ENCODE measurements at regions not wholly inside any gene's neighbourhood (a gene's known extent, or its start where the extent isn't known, plus 50 kb on each side); places are given as distances from the start of the nearest gene placed in this dataset.

GRCh38 chr13:111920306-111920931, 146.5 kb upstream of the SOX1 start:
- no peak overlapping the region for H3K27ac ChIP-seq
- no peak for ATAC-seq
- H3K27me3 ChIP-seq (ENCODE audit: low read depth), result peaks cover 31% of the 10 kb centered on the region
- no peaks in the 10 kb centered on the region for H3K9me3 ChIP-seq
- intact Hi-C loops (cut with DNase I), result no loop called here
- TF ChIP-seq, protein P1, sequence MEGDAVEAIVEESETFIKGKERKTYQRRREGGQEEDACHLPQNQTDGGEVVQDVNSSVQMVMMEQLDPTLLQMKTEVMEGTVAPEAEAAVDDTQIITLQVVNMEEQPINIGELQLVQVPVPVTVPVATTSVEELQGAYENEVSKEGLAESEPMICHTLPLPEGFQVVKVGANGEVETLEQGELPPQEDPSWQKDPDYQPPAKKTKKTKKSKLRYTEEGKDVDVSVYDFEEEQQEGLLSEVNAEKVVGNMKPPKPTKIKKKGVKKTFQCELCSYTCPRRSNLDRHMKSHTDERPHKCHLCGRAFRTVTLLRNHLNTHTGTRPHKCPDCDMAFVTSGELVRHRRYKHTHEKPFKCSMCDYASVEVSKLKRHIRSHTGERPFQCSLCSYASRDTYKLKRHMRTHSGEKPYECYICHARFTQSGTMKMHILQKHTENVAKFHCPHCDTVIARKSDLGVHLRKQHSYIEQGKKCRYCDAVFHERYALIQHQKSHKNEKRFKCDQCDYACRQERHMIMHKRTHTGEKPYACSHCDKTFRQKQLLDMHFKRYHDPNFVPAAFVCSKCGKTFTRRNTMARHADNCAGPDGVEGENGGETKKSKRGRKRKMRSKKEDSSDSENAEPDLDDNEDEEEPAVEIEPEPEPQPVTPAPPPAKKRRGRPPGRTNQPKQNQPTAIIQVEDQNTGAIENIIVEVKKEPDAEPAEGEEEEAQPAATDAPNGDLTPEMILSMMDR (IDR thresholded peaks at IDR 0.05), result no peak
- H3K4me3 ChIP-seq, result no peak overlapping the region
- DNase-seq, result no peak
- no peaks in the 10 kb centered on the region for H3K4me1 ChIP-seq
- no peaks in the 10 kb centered on the region for H3K36me3 ChIP-seq

DNA sequence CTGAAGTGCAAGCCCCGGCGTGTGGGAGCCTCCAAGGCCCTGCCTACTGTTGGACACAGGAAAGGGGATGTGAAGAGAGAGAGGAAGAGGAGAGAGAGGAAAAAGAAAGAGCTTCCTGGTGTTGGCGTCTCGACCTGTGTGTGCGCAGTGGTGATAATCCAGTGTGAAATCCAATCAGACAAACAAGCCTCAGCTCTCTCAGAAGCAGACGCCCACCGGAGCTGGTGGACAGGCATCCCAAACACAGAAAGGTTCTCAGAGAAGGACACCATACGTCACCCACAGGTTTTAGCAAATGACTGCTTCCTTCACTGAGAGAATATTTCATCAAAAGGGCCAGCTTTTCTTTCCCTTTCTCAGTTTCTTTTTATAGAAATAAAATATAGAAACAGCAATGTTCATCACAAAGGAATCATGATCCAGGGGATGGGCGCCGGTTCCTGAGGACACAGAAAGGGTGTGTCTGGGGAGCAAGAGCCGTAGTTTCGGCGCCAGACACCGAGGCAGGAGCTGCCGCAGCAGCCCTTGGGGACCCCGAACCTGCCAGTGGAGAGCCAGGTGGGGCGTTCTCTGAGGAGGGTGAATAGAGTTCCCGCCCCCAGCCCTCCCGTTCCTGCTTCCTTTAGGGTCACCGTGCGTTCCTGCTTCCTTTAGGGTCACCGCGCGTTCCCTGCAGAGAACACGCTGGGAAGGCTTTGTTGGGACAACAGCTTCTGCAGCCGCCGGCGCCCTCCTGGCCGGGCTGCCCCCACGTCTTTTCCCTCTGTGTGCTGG, 145.8 kb upstream of the SOX1 start:
- no peaks in the 10 kb centered on the region for H3K36me3 ChIP-seq
- H3K27me3 ChIP-seq (ENCODE audit: low read depth), result peaks cover 31% of the 10 kb centered on the region
- no peaks in the 10 kb centered on the region for H3K4me1 ChIP-seq
- H3K9me3 ChIP-seq, result no peaks in the 10 kb centered on the region
- no peak overlapping the region for H3K27ac ChIP-seq
- ATAC-seq (no peak), DNase-seq (no peak)
- TF ChIP-seq, protein P1 (IDR thresholded peaks at IDR 0.05), result no peak
- no peak overlapping the region for H3K4me3 ChIP-seq
- intact Hi-C loops (cut with DNase I), result no loop called here

- H3K27ac ChIP-seq, result no peak overlapping the region
- no peaks in the 10 kb centered on the region for H3K36me3 ChIP-seq
- H3K27me3 ChIP-seq (ENCODE audit: low read depth), result peaks cover 38% of the 10 kb centered on the region
- H3K9me3 ChIP-seq, result no peaks in the 10 kb centered on the region
- intact Hi-C loops (cut with DNase I), result no loop called here
- H3K4me1 ChIP-seq, result no peaks in the 10 kb centered on the region
- TF ChIP-seq, protein P1 (IDR thresholded peaks at IDR 0.05), result no peak
- no peak for ATAC-seq
- no peak overlapping the region for H3K4me3 ChIP-seq
- DNase-seq, result no peak
These were observed 144.9 kb upstream of the SOX1 start for GRCh38 chr13:111922086-111922485.

DNA sequence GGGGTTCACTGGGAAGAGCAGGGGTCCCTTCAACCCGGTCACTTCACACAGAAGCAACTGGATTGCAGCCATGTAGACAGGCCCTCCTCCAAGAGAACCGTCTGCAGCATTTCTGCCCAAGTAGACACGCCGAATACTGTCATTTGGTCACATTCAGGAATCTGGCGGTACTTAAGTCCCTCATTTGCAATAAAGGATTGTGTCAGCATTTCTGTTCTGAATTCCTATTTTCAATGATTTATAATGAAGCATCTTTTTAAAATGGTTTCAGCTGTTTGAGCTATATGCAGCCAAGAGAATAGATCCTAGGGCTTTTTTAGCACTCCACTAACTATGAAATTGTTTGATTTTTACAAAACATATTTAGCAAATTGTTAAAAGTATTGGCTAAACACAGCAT, 143.5 kb upstream of the SOX1 start:
- Histone ChIP-seq H3K27ac (no peak overlapping the region), H3K4me3 (no peak overlapping the region), H3K27me3 (ENCODE audit: low read depth) (peaks cover 31% of the 10 kb centered on the region), H3K4me1 (no peaks in the 10 kb centered on the region), H3K36me3 (no peaks in the 10 kb centered on the region), H3K9me3 (no peaks in the 10 kb centered on the region)
- ATAC-seq (no peak), DNase-seq (no peak)
- TF ChIP-seq, protein P1 (IDR thresholded peaks at IDR 0.05), result no peak
- intact Hi-C loops (cut with DNase I), result no loop called here

GRCh38 chr13:111923991-111924677, 142.8 kb upstream of the SOX1 start:
- H3K27me3 ChIP-seq (ENCODE audit: low read depth), result peaks cover 31% of the 10 kb centered on the region
- DNase-seq (no peak), ATAC-seq (no peak)
- TF ChIP-seq, protein P1 (IDR thresholded peaks at IDR 0.05), result no peak
- no peak overlapping the region for H3K27ac ChIP-seq
- no peaks in the 10 kb centered on the region for H3K9me3 ChIP-seq
- H3K4me3 ChIP-seq, result no peak overlapping the region
- H3K36me3 ChIP-seq, result no peaks in the 10 kb centered on the region
- no peaks in the 10 kb centered on the region for H3K4me1 ChIP-seq
- intact Hi-C loops (cut with DNase I), result no loop called here

All from lower lobe of right lung (tissue), 2 donors.